ENCODE measurements at regions not wholly inside any gene's neighbourhood (a gene's known extent, or its start where the extent isn't known, plus 50 kb on each side); places are given as distances from the start of the nearest gene placed in this dataset.

DNA sequence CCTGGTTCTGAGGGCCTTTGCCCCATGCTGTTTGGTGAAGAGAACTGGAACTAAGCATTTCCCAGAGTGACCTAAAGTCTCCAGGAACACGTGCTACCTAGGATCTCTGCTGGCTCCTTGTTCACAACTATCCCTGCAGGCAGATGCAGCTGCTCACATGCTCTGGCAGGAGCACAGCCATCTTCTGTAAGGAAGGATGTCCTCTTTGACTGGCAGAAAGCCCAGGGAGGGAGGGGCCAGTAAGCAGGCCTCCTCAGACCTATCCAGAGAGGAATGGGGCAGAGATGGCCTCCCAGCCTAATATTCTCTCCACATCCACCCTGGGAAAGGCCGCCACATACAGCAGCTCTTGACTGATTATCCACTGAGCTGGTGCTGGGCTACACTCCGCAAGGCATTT is 142.8 kb upstream of the EOLA2 start:
- TF ChIP-seq, protein P1, sequence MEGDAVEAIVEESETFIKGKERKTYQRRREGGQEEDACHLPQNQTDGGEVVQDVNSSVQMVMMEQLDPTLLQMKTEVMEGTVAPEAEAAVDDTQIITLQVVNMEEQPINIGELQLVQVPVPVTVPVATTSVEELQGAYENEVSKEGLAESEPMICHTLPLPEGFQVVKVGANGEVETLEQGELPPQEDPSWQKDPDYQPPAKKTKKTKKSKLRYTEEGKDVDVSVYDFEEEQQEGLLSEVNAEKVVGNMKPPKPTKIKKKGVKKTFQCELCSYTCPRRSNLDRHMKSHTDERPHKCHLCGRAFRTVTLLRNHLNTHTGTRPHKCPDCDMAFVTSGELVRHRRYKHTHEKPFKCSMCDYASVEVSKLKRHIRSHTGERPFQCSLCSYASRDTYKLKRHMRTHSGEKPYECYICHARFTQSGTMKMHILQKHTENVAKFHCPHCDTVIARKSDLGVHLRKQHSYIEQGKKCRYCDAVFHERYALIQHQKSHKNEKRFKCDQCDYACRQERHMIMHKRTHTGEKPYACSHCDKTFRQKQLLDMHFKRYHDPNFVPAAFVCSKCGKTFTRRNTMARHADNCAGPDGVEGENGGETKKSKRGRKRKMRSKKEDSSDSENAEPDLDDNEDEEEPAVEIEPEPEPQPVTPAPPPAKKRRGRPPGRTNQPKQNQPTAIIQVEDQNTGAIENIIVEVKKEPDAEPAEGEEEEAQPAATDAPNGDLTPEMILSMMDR (IDR thresholded peaks at IDR 0.05; ENCODE audit: low read depth, low read length, missing input control): no peak
- TF ChIP-seq SP1 (IDR thresholded peaks at IDR 0.05) (no peak), EGR1 (IDR thresholded peaks at IDR 0.05; ENCODE audit: low read depth in 2 of 2) (no peak), RAD21 (IDR thresholded peaks at IDR 0.05) (no peak), JUND (IDR thresholded peaks at IDR 0.05) (no peak)
- TF ChIP-seq, protein P2, sequence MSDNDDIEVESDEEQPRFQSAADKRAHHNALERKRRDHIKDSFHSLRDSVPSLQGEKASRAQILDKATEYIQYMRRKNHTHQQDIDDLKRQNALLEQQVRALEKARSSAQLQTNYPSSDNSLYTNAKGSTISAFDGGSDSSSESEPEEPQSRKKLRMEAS (IDR thresholded peaks at IDR 0.05): no peak
- TF ChIP-seq, protein P3, sequence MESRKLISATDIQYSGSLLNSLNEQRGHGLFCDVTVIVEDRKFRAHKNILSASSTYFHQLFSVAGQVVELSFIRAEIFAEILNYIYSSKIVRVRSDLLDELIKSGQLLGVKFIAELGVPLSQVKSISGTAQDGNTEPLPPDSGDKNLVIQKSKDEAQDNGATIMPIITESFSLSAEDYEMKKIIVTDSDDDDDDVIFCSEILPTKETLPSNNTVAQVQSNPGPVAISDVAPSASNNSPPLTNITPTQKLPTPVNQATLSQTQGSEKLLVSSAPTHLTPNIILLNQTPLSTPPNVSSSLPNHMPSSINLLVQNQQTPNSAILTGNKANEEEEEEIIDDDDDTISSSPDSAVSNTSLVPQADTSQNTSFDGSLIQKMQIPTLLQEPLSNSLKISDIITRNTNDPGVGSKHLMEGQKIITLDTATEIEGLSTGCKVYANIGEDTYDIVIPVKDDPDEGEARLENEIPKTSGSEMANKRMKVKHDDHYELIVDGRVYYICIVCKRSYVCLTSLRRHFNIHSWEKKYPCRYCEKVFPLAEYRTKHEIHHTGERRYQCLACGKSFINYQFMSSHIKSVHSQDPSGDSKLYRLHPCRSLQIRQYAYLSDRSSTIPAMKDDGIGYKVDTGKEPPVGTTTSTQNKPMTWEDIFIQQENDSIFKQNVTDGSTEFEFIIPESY (IDR thresholded peaks at IDR 0.05): no peak
- TF ChIP-seq, protein P4, sequence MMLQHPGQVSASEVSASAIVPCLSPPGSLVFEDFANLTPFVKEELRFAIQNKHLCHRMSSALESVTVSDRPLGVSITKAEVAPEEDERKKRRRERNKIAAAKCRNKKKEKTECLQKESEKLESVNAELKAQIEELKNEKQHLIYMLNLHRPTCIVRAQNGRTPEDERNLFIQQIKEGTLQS (IDR thresholded peaks at IDR 0.05): no peak
